ENCODE measurements at regions not wholly inside any gene's neighbourhood (a gene's known extent, or its start where the extent isn't known, plus 50 kb on each side); places are given as distances from the start of the nearest gene placed in this dataset.

- no peak for DNase-seq
Observed at GRCh38 chr5:160938532-160938931, 86.5 kb upstream of the ATP10B start.

GRCh38 chr5:160937570-160937969, 85.6 kb upstream of the ATP10B start:
- no peak for DNase-seq

- no peak for DNase-seq
Observed at GRCh38 chr5:160935776-160936175, 83.8 kb upstream of the ATP10B start.

GRCh38 chr5:160931283-160931682, 79.3 kb upstream of the ATP10B start:
- no peak for DNase-seq

GRCh38 chr5:160930406-160930805, 78.4 kb upstream of the ATP10B start:
- DNase-seq = no peak

- DNase-seq = no peak
Observed at GRCh38 chr5:160929906-160930305, 77.9 kb upstream of the ATP10B start.

GRCh38 chr5:160929360-160929759, 77.3 kb upstream of the ATP10B start:
- DNase-seq = no peak

GRCh38 chr5:160926428-160926827, 74.4 kb upstream of the ATP10B start:
- no peak for DNase-seq

GRCh38 chr5:160925281-160925680, 73.3 kb upstream of the ATP10B start:
- no peak for DNase-seq

- no peak for DNase-seq
Observed at GRCh38 chr5:160923936-160924710, 72.1 kb upstream of the ATP10B start.

- DNase-seq = no peak
Observed at GRCh38 chr5:160923411-160923810, 71.4 kb upstream of the ATP10B start.

GRCh38 chr5:160922311-160922710, 70.3 kb upstream of the ATP10B start:
- DNase-seq = no peak

- no peak for DNase-seq
Observed at GRCh38 chr5:160921423-160922285, 69.6 kb upstream of the ATP10B start.

- no peak for DNase-seq
Observed at GRCh38 chr5:160919626-160920025, 67.6 kb upstream of the ATP10B start.

GRCh38 chr5:160918386-160918785, 66.4 kb upstream of the ATP10B start:
- DNase-seq = no peak

GRCh38 chr5:160906090-160906489, 54.1 kb upstream of the ATP10B start:
- DNase-seq = no peak

- peak; percentile 2 for DNase-seq
Observed at GRCh38 chr5:160905285-160905684, 53.3 kb upstream of the ATP10B start.

GRCh38 chr5:160904591-160904990, 52.6 kb upstream of the ATP10B start:
- DNase-seq = no peak

GRCh38 chr5:160903551-160903950, 51.5 kb upstream of the ATP10B start:
- no peak for DNase-seq

GRCh38 chr5:160903076-160903475, 51.1 kb upstream of the ATP10B start:
- no peak for DNase-seq

Measured in activated CD4-positive, alpha-beta T cell treated with anti-CD3 and anti-CD28 coated beads, Interleukin-10, Interleukin-2, amounts not matched to agents 100 ng/mL and 50 ng/mL, durations not matched to agents 16 hours and 8 hours (primary cell).